ENCODE measurements at regions not wholly inside any gene's neighbourhood (a gene's known extent, or its start where the extent isn't known, plus 50 kb on each side); places are given as distances from the start of the nearest gene placed in this dataset.

DNA sequence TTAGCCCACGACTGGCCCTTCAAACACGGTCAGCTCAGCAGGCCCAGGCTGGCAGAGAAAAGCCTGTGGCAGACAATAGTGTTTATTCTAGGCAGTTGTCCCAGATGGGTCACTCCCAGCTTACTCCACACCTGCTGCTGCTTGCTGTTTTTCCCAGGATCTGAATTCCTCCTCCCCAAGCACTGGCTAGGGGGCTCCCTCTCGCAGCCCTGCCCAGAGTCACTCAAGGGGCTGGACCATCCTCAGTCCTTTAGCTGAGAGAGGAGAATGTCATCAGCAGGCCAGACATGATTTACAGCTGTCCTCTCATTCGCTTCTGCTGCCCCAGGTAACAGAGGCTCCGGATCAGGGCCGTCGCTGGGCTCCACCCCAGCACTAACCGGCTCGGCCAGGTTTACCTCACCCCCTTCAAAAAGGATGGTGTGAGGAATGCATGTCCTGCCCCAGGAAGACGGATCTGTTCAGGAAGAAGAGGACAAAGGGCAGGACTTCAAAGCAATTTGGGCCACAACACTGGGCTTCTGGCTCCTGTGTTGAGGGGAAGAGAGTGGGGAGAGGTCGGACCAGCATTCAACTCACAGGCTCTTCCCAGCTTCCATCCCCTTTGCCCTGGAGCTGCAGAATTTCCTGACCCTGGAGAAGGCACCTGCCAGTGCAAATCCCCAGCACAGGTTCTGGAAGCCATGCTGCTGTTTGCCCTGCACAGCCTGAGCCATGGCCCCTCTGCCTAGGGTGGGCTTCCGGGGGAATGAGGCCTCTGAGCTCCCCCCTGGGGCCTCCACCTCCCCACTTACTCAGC is 59.7 kb upstream of the BARX2 start:
- H3K79me2 ChIP-seq (ENCODE audit: control insufficient read depth, insufficient read depth, low read length), result no peaks in the 10 kb centered on the region
- H3K27me3 ChIP-seq (ENCODE audit: control insufficient read depth, insufficient read depth, low read length), result peaks cover 5% of the 10 kb centered on the region
- no peaks in the 10 kb centered on the region for H3K36me3 ChIP-seq (ENCODE audit: control insufficient read depth, insufficient read depth, low read length)
- H3K9ac ChIP-seq (ENCODE audit: insufficient read depth, low read length), result no peak overlapping the region
- no peak overlapping the region for H3K27ac ChIP-seq (ENCODE audit: insufficient read depth, low read length)
- H3K4me3 ChIP-seq (replicated peaks in 1 of 4; ENCODE audit: control extremely low read depth in 1 of 4, insufficient read depth in 1 of 4, low read depth in 3 of 4, low read length in 4 of 4), result no peak overlapping the region
- no peak overlapping the region for H2AFZ ChIP-seq (ENCODE audit: low read length)
- no peaks in the 10 kb centered on the region for H4K20me1 ChIP-seq (ENCODE audit: control insufficient read depth, extremely low read depth, insufficient read depth, low read length)
- no peak for DNase-seq (ENCODE audit: low read depth in 2 of 2)
- H3K9me3 ChIP-seq (ENCODE audit: control insufficient read depth, insufficient read depth, low read depth, low read length), result no peaks in the 10 kb centered on the region
- H3K4me2 ChIP-seq (ENCODE audit: extremely low read depth, insufficient read depth, low read length), result no peak overlapping the region
- no peak for TF ChIP-seq EZH2 (IDR thresholded peaks at IDR 0.05; ENCODE audit: low read length, missing control alignments)
- TF ChIP-seq, protein P1, sequence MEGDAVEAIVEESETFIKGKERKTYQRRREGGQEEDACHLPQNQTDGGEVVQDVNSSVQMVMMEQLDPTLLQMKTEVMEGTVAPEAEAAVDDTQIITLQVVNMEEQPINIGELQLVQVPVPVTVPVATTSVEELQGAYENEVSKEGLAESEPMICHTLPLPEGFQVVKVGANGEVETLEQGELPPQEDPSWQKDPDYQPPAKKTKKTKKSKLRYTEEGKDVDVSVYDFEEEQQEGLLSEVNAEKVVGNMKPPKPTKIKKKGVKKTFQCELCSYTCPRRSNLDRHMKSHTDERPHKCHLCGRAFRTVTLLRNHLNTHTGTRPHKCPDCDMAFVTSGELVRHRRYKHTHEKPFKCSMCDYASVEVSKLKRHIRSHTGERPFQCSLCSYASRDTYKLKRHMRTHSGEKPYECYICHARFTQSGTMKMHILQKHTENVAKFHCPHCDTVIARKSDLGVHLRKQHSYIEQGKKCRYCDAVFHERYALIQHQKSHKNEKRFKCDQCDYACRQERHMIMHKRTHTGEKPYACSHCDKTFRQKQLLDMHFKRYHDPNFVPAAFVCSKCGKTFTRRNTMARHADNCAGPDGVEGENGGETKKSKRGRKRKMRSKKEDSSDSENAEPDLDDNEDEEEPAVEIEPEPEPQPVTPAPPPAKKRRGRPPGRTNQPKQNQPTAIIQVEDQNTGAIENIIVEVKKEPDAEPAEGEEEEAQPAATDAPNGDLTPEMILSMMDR (conservative IDR thresholded peaks at IDR 0.05 in 1 of 2, IDR thresholded peaks at IDR 0.05 in 1 of 2; ENCODE audit: low read depth in 1 of 2, low read length in 2 of 2), result no peak
- H3K4me1 ChIP-seq (ENCODE audit: control insufficient read depth, extremely low read depth, insufficient read depth, low read length), result no peaks in the 10 kb centered on the region

DNA sequence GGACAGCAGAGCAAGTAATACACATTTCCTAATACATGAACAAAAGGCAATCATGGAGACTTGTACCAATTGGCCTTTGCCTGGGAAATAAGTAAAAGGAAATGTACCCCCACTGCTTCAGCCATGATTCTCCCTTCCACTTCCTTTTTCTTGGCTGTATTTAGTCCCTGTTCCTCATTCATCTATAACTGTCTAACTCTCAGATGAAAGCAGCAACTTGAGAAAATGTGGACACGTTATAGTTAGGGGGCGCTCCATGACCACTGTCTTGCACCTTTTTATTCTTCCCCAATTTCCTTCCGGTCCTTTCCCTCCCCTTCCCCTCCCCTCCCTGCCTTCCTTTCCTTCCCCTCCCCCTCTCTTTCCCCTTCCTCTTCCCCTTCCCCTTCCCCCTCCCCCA is 61.3 kb upstream of the BARX2 start:
- no peaks in the 10 kb centered on the region for H3K4me1 ChIP-seq (ENCODE audit: control insufficient read depth, extremely low read depth, insufficient read depth, low read length)
- TF ChIP-seq, protein P1 (conservative IDR thresholded peaks at IDR 0.05 in 1 of 2, IDR thresholded peaks at IDR 0.05 in 1 of 2; ENCODE audit: low read depth in 1 of 2, low read length in 2 of 2), result no peak
- no peak for TF ChIP-seq EZH2 (IDR thresholded peaks at IDR 0.05; ENCODE audit: low read length, missing control alignments)
- DNase-seq (ENCODE audit: low read depth in 2 of 2), result no peak
- H3K9ac ChIP-seq (ENCODE audit: insufficient read depth, low read length), result no peak overlapping the region
- H4K20me1 ChIP-seq (ENCODE audit: control insufficient read depth, extremely low read depth, insufficient read depth, low read length), result no peaks in the 10 kb centered on the region
- H3K79me2 ChIP-seq (ENCODE audit: control insufficient read depth, insufficient read depth, low read length), result no peaks in the 10 kb centered on the region
- H3K4me3 ChIP-seq (replicated peaks in 1 of 4; ENCODE audit: control extremely low read depth in 1 of 4, insufficient read depth in 1 of 4, low read depth in 3 of 4, low read length in 4 of 4), result no peak overlapping the region
- H3K27ac ChIP-seq (ENCODE audit: insufficient read depth, low read length), result no peak overlapping the region
- no peak overlapping the region for H2AFZ ChIP-seq (ENCODE audit: low read length)
- H3K9me3 ChIP-seq (ENCODE audit: control insufficient read depth, insufficient read depth, low read depth, low read length), result no peaks in the 10 kb centered on the region
- no peak overlapping the region for H3K4me2 ChIP-seq (ENCODE audit: extremely low read depth, insufficient read depth, low read length)
- peaks cover 5% of the 10 kb centered on the region for H3K27me3 ChIP-seq (ENCODE audit: control insufficient read depth, insufficient read depth, low read length)
- no peaks in the 10 kb centered on the region for H3K36me3 ChIP-seq (ENCODE audit: control insufficient read depth, insufficient read depth, low read length)

DNA sequence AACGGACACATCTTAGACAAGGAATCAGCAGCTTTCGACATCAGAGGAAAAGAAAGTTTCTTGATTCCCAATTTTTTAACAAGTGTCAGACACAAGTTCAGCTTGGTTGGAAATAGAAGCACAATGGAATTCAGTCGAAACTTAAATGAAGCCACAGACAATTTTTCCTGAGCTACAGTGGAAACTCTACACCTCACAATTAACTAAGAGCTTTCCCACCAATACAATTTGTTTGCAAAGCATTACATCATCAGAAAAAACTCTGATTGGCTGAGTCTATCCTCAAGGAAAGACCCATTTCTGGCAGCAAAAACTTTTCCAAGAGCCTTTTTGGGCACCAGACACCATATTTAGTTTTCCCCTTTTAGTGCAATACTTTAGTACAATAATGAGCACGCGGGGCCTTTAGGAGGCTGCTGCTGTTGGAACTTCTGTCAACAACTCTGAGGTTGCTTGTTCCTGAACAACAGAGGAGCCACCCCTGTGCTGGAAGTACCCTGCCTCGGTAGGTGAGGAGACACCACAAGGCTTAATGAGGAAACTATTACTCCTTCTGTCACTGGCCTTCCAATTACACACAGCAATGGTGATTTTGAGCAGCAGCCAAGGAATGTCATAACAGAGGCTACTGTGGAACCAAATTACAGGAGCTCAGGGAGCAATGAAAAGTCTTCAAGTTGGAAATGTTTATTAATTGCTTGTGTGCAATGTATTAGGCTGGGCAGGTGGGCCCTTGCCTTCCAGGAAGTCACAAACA is 61.9 kb upstream of the BARX2 start:
- Histone ChIP-seq H3K4me2 (ENCODE audit: extremely low read depth, insufficient read depth, low read length) (peak overlapping the region; percentile 71), H3K4me3 (replicated peaks in 1 of 4; ENCODE audit: control extremely low read depth in 1 of 4, insufficient read depth in 1 of 4, low read depth in 3 of 4, low read length in 4 of 4) (peak overlapping the region in 1 of 4 experiments; percentile 31), H4K20me1 (ENCODE audit: control insufficient read depth, extremely low read depth, insufficient read depth, low read length) (no peaks in the 10 kb centered on the region), H3K79me2 (ENCODE audit: control insufficient read depth, insufficient read depth, low read length) (no peaks in the 10 kb centered on the region), H3K27me3 (ENCODE audit: control insufficient read depth, insufficient read depth, low read length) (peaks cover 5% of the 10 kb centered on the region), H3K9me3 (ENCODE audit: control insufficient read depth, insufficient read depth, low read depth, low read length) (no peaks in the 10 kb centered on the region), H3K27ac (ENCODE audit: insufficient read depth, low read length) (no peak overlapping the region), H3K9ac (ENCODE audit: insufficient read depth, low read length) (no peak overlapping the region), H2AFZ (ENCODE audit: low read length) (no peak overlapping the region), H3K4me1 (ENCODE audit: control insufficient read depth, extremely low read depth, insufficient read depth, low read length) (no peaks in the 10 kb centered on the region), H3K36me3 (ENCODE audit: control insufficient read depth, insufficient read depth, low read length) (no peaks in the 10 kb centered on the region)
- TF ChIP-seq EZH2 (IDR thresholded peaks at IDR 0.05; ENCODE audit: low read length, missing control alignments), result no peak
- TF ChIP-seq, protein P1 (conservative IDR thresholded peaks at IDR 0.05 in 1 of 2, IDR thresholded peaks at IDR 0.05 in 1 of 2; ENCODE audit: low read depth in 1 of 2, low read length in 2 of 2), result no peak
- DNase-seq (ENCODE audit: low read depth in 2 of 2), result peak; percentile 60 to 64
